ENCODE measurements at regions not wholly inside any gene's neighbourhood (a gene's known extent, or its start where the extent isn't known, plus 50 kb on each side); places are given as distances from the start of the nearest gene placed in this dataset.

DNA sequence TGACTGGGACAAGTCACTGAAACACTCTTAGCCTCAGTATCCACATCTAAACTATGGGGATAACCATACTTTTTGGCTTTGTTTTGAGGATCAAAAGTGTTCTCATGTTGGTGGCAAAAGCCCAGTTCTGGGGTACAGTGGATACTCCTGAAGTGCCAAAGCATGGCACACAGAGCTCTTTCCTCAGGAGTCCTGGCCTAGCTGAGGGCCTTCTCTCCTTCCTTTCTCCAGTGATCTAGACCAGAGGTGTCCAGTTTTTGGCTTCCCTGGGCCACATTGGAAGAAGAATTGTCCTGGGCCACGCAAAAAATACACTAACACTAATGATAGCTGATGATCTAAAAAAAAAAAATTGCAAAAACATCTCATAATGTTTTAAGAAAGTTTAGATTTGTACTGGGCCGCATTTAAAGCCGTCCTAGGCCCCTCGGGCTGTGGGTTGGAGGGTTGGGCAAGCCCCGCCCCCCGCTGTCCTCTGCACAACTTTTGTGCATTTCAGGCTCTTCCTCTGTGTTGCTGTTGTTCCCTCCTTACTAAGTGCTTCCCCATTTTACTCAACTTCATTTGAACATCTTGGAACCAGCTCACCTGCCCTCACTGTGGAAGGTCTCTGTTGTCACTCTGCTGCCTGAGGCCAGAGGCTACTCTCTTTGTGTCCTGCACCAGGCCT is 337.0 kb downstream of the CYRIA start:
- no peak for DNase-seq

DNA sequence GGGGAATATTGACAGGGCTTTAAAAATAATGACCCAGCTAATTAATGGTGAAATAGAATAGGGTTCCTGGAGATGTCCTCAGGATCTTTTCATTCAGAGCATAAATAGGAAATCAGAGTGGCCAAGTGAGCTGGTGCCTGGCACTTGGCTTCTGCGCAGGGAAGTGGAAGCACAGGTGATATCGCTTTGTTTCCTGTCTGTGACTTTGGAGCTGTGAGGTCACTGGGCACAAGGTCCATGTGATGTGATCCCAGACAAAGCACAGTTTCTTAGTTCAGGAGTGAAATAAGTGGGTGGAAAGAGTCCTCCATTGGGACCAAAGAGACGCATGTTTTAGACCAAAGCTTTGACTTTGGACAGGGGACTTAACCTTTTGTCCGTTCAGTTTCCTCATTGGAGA is 338.3 kb downstream of the CYRIA start:
- no peak for DNase-seq

DNA sequence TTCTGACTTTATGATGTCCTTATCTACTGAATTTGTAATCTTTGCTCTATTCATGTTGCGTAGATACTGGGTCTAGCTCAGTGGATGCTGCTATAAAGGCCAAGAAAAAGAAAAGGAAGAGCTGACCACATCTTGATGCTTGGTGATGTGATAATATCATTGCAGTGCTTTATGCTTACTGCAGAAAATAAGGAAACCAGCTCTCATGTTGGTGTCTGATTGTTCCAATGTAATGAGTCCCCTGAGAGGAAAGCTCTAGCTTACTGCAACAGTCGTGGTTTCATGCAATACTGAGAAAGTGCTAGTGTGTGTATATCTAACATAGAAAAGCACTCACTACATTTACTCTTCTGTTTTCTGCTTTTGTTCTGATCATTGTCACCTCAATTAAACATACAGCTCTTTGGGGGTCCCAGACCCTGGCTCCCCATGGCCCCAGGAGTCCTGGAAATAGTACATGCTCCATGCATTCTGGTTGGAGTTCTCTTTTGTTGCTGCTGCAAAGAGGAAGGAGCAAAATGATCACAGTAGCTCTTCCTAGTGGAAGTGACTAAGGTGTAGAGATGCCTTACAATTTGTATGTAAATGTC is 338.8 kb downstream of the CYRIA start:
- DNase-seq = no peak

DNA sequence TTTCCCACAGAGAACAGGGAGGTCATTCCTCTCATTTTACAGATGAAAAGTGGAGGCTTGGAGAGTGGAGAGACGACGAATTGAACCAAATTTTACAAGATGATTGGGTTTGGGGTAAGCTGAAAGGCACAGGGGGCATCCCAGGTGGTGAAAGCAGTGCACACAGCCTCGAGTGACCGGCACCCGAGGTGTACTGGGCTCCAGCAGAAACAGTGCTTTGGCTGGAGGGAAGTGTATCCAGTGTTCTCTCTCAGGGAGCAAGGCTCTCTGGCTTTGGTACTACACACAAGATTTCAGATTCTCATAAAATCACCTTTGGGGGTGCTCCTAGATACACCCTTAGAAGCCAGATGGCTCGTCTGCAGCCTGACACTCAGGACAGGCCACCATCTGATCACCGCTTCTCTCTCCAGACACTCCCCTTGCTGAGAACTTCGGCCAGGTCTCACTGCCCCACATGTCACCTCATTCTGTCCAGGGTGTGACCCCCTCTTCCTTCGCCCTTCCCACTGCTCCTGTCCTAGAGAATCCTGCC is 339.6 kb downstream of the CYRIA start:
- DNase-seq = no peak

DNA sequence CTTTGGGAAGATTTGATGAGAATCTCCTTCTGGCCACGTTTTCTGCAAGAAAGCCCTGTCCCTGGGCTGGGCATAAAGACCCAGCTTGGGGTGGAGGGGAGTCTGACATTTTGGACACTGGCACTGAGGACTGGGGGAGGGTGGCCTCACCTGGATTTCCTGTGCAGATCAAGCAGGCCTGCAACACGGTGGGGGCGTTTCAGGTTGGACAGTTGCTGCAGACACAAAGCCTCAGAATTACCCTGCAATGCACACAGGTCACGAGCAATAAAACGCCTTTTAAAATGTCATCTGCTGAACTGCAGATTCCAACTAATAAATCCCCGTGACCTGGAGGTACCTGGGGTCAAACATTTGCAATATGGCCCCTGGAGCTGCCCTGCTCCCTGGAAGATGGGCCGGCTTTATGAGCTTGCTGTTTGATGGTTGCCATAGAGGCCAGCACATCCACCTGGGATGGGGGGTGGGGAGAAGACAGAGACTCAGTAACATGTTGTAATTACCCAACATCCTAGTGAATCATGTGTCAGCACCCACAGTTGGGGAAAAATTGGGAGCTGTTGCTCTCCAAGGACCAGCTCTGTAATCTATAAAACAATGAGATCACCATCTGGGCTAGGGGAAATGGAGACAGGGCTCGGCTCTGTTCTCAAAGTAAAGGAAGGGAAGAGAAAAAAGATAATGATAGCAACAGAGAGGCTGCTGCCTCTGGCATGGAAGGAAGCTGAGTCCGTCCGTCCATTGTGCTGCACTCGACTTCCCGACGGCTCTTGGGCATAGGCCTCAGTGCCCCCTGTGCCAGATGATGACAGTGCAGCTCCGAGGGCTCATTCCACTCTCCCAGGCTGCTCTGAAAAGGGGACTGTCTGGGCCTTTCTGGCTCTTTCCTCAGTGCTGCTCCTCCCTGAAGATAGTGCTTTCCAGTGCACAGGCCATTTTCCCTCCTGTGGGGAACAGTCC is 340.3 kb downstream of the CYRIA start:
- no peak for DNase-seq

DNA sequence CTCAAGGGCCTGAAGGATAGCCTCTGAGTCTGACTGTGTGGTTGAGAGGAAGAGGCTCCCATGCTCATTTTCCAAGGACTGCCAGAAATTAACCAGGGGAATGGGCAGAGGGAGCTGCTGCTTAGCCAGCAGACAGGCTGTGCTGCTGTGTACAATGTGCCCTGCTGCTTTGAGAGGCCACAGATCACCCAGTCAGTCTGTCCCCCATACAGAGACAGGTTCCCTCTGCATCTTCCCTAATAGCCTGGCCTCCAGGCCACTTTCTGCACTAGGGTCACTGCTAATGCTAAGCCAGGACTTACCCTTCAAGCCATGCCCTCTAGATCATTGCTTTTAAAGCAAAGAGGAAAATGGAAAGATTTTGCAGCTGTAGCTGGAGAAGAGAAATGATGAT is 341.1 kb downstream of the CYRIA start:
- DNase-seq = no peak

DNA sequence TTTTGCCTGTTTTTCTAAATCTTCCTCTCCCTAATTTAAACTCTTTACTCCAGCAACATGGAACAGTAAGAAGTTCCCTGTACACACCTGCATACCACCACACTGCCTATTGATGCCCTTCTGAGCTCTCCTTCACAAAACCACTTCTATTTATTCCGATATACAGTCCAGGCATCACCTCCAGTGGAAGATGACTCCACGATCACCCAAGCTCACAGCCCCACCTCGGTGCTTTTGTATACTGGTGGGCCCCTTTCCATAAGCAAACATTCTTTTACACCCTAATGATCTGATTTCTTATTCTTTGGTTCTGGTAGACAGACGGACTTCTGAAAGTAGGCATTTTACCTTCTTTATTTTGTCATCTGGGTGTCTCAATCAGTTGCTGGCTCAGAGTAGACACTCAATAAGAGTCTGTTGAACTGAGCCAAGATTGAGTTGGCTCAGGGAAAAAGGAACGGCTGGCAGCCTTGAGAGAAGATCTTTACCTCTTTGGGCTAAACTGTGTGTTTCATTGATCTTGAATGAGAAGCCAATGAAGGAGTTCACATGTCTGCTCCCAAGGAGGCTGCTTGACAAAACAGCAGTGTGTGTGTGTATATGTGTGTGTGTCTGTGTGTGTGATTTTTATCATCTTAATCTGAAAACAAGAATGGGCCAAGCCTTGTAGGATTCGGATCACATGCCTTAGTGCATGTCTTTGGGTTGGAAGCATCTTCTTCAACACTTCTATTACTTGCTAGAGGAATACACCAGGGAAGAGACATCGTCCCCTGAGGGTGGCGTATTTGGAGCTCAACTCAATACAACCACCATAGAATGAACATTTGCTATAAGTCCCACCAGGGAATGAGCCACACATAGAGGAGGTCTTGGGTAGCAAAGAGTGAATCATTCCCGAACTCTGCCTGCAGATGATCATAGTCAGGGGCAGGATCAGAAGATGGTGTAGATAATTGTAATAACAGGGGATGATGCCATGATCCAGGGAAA is 341.8 kb downstream of the CYRIA start:
- DNase-seq = no peak

DNA sequence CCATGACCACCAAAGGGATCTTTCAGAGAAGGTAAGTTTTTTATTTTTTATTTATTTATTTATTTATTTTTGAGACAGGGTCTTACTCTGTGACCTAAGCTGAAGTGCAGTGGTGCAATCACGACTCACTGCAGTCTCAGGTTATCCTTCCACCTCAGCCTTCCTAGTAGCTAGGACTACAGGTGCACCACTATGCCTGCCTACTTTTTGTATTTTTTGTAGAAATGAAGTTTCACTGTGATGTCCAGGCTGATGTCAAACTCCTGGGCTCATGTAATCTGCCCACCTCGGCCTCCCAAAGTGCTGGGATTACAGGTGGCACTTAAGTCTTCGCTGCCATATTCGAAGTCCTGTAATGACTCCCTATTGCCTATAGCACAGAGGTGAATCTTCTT is 342.5 kb downstream of the CYRIA start:
- no peak for DNase-seq

DNA sequence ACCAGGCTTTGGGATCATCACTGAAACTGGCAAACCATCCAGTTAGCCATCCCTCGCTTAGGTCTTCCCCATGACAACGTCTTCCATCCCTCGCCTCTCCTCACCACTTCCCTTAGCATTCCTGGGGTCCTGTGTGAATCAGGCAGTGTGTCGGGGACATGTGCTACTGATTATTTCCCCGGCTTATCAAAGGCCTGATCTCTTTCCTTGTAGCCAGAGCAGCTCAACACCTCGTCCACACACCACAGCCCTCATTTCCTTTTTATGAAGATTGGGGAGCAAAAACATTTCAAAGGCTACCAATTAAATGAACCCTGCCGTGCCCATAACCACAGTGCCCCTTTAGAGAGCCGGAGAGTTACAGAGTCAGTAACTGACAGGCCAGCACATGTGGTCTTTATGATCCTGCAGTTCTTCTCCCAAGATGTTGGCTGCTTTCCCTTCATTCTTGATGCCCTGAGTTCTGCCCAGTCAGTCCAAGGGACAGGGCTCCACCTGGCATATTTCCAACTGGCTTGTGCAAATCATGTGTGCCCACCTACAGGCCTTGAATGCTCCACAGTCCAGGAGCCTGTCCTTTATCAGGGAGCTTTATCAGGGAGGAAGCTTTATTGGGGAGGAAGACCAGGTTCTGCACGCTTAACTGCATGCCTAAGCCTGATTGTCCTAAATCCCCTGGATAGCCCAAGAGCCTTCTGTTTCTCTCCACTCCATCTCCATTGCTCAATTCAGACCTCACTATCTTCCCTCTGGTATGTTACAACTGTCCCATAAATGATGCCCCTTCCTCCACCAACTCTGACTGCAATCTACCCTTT is 343.1 kb downstream of the CYRIA start:
- peak in 1 of 2 experiments; percentile 7 for DNase-seq

DNA sequence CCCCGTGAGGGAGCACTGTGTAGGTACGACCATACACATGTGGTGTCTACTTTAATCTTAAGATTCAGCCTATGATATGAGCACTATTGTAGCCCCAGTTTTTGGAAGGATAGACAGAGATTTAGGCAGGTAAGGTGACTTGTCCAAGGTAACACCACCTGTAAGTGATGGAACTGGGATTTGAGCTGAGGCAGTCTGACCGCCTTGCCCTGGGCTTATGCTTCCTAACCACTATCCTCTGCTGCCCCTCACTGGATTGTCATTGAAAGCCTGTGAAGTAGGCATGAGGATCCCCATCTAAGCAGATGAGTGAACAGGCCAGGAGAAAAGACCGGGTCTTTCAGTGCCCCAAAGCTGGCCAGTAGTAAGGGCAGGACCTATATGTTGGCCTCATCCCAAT is 343.8 kb downstream of the CYRIA start:
- DNase-seq = peak; percentile 3 to 57

DNA sequence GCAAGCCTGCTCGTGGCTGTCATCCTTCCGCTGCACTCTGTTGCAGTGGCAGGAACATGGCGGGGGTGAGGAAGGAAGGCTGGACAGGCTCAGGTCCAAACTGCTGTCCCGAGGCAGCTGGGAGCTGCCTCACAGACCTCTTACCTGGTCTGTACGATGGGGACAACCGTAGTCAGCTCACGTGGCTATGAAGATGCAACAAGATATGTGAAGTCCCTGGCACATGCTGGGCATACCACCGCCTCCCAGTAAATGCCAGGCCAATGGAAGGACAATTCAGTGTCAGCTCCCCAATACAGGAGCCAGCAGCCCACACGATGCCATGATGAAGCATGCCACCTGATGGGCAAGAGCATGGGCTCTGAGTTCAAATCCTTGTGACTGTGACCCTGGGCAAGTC is 344.4 kb downstream of the CYRIA start:
- no peak for DNase-seq

DNA sequence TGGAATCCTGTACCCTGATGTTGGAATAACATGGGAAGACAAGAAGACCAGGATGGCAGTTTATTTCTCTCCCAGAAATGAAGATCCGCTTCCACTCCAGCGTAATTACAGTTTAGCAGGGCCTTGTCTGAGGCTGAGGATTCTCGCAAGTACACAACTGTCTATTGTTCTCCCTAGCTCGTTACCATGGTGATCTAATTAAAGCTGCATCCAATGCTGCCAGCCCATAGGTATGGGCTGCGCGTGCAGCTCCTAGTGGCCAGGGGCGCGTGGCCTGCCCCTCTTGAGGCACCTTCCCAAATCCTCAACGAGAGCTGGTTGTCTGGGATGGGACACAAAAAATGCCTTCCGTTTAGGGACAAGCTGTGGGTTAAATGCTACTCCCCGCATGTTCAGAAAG is 344.9 kb downstream of the CYRIA start:
- peak in 1 of 2 experiments; percentile 54 for DNase-seq

DNA sequence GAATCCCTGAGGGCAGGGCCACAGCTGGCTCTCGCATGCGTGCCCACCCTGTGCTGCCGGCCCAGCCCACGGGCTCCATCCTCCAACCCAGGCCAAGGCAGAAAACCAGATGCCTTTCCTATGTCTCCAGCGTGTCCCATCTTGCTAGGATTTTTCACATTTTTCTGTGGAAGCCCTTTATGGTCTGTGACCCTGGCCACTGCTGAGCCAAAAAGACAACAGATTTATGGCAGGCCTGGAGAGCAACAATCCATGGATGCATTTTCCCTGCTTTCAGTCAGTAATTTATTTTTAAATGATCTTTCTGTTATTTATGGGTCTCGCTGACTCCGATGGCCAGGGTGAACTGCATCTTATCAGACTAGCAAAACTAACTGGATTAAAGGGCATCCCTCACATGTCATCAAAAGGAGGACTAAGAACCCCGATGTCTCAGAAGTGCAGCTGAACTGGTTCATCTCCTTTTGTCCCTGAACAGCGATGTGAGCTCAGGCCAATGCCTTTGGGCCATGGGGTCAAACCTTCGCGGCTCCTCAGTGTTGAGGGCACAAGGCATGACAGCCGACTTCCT is 346.0 kb downstream of the CYRIA start:
- no peak for DNase-seq

DNA sequence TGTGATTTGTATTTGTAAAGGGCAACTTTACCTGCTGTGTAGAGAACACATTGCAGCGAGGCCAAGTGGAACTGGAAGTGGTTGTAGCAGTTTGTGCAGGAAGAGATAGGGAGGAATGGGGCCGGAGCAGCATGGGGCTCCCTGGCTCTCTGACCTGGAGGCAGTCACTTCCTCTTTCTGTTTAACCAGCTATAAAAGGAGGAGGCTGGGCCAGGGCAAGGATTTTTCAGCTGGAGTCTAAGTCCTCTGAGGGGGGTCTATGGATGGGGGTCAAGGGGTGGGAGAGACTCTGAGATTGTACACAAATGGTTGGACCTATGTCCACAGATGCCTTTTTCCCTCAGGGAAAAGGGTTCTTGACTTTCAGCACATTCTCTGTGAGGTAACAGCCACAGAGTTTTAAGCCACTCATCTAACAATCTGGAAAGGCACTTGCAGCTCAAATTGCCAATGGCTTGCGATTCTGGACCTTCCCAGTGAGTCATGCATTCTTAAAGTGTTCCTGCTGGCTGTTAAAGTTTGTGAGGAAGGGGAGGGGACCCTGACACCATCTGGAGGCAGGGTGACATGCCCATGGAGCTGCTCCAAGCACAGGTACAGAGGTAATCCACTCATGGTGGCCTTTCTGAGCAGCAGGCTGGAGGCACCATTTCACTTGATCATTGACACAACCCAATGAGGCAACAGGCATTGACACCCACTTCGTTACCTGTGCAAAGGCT is 347.0 kb downstream of the CYRIA start:
- peak in 1 of 2 experiments; percentile 79 for DNase-seq

DNA sequence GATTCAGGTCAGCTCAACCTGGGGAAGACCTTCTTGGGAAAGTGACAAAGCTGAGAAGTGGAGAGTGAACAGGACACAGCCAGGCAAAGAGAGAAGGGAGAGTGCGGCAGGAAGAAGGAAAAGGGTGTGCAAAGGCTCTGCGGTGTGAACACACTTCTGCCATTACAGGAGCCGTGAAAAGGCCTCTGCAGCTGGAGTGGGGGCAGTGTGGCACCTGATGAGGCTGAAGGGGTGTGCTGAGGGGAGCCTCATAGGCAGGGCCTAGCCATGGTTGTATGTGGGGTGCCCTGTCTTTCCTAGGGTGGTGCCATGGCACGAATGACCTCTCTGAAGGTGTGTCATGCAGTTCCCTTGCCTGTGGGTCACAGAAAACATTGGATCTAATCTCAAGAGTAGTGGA is 347.6 kb downstream of the CYRIA start:
- no peak for DNase-seq

DNA sequence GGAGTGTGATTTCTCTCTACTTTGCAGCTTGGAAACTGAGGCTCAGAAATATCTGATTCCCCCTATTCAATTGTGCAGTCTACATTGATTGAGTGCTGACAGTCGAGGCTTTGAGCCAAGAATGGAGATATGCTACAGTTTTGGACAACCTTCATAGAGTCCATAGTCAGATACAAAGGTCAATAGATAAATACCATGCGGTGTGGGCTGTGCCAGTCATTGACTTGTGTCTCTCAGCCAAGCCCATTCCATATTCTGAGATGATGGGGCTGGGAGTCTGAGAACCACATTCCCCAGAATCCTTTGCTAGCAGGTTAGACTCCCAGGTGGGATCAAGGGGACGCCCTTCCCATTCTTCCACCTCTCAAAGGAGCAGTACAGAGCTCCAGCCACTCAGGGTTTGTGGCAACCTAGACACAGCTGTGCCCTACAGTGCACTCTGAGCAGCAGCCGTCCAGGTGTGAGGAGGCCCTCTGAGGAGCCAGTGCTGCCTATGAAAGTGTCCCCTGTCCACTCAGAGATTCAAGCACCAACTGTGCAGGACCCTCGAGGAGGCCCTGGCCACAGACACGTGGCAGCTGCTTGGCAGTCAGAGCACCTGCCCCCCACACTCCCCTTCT is 348.3 kb downstream of the CYRIA start:
- DNase-seq = no peak

DNA sequence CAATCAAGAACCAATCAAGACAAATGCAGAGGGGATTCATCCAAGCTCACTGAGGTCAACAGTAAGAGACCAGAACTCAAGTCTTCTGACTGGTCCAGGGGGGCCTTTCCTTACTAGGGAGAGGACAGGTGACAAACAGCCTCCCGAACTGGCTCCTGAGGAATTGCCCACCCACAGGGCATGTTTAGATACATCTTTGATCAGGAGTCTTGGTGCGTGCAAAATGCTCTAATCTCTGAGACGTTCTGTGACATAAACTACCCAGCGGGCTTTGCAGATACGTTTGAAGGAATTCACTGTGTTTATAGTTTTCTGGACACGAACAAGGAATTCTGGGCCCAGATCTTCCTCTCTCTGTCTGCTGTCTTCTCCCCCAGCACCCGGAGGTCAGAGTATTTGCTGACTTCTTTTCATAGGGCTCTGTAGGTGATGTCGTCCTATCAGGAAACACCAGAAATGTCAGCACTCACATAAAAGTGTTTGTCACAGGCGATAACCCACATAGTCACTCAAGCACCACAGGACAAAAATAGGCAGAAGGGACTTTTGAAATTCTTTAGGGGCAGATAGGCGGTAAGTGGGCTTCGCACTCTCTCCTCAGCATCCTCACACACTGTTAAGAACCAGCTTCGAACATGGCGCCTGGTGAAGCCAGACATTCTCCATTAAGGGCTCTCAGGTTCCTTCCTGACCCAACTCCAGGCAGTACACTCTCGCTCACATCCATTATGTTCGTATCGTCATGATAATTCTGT is 349.0 kb downstream of the CYRIA start:
- DNase-seq = no peak

DNA sequence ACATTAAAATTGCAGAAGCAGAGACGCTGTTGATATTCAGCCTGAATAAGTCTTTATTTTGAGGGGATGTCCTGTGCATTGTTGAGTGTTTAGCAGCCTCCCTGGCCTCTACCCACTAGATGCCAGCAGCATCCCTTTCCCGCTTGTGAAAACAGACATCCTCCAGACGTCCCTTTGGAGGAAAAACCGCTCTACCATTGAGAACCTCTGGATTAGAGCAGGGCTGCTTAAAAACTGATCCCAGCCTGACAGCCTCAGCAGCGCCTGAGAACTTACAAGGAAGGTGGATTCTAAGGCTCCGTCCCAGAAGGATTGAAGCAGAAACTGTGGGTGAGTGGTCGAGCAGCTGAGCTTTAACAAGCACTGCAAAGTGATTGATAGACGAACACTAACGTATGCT is 349.7 kb downstream of the CYRIA start:
- DNase-seq = no peak

DNA sequence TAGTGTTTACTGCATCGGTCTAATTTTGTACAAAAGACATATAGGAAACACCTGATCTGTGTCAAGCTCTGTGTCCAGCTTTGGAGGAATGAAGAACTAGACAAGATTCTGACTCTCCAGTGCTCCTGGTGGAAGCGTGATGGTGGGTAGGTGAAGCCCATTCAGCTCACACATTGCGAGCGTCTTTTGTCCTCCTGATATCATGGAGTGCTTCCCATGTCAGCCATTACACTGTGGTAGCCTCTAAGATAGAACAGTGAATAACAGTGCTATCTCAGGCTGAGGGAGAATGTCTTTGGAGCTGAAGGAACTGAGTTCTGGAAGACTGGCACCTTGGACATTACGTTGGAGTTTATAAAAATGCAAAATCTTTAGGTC is 350.2 kb downstream of the CYRIA start:
- DNase-seq = no peak

Measured in NCI-H524 (cell line).